RCC 7860 (cell line): ENCODE measurements at regions not wholly inside any gene's neighbourhood (a gene's known extent, or its start where the extent isn't known, plus 50 kb on each side); places are given as distances from the start of the nearest gene placed in this dataset.

Source experiments
- DNase-seq: peaks from one replicate; pipeline ENCODE4 v3.0.0-alpha.2; 2015; ENCODE audit warnings: low spot score
- FAIRE-seq: peaks from 2 replicates; lab custom pipeline; 2012; peaks lifted over from hg19 to GRCh38; lab: Jason Lieb, UNC

DNA sequence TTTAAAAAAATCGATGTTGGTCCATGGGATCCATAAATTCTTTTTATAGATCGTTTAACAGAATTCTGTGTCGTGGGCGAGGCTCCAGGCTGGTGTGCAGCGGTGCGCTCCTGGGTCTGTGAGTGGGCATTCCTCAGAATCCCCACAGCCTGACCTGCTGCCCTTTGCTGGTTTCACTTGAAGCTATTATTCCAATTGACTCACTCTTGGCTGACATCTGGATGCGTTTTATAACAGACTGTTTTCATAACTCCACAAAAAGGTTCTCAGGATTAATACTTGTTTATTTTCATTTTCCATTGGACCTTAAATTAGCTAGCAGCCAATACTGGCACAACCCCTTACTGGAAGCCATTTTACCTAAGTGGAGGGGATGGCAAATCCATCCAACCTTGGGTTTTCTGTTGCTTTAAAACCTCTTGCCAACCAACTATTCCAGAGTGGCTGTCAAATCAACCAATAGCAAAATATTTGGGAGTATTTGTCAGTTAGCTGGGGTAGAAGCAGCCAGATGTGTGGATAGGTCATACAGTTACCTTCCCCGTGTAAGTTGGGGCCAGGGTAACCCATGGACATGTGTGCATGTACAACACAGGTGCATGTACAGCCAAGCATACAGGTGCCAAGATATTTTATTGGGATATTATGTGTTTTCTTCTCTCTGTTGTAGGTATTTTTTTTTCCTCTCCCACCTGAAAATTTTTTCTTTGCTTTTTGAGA lies 160.7 kb upstream of the ZNF32 start:
- FAIRE-seq: peak; percentile 86
- DNase-seq: peak; percentile 60

DNA sequence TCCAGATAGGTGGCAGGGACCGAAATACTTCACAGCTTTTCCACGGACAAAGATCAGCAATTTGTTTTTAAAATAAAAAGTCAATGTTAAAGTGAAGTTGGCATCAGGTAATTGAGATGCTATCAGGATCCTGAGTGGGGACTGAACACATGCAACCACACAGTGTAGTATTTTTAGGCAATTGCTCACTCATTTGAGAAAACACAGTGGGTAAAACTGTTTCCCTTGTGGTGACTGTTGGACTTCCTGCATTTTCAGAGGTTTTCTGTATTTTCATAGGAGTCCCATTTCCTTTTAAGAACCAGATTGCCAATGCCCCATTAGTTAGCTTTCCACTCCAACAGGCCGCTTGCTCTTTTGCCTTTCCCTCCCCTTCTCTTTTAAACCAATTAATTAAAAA lies 159.5 kb upstream of the ZNF32 start:
- no peak for FAIRE-seq
- DNase-seq: no peak

DNA sequence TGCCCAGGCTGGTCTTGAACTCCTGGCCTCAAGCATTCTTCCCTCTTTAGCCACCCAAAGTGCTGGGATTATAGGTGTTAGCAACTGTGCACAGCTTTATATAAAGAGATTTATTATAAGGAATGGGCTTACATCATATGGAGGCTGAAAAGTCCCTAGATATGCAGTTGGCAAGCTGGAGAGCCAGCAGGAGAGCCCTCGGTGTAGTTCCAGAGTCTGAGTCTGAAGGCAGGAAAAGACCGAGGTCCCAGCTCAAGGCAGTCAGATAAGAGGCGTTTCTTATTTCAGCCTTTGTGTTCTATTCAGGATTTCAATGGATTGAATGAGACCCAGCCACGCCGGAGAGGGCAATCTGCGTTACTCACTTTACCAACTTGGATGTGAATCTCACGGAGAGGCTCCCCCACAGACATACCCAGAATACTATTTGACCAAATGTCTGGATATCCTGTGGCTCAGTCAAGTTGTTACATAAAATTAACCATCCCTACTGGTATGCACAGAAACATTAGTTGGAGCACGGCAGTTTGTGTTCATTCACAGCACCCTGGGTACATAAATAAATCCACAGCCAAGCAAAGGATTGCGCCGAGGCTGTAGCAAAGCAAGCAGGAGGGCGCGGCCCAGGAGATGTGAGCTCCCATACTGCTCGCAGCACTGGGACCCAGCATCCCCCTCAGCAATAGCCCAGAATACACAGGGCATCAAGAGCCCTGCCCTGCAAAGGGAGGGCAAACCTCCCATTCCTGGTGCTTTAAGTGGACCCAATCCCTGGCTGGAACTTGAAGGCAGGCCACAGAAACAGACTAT lies 158.4 kb upstream of the ZNF32 start:
- DNase-seq: no peak
- no peak for FAIRE-seq

DNA sequence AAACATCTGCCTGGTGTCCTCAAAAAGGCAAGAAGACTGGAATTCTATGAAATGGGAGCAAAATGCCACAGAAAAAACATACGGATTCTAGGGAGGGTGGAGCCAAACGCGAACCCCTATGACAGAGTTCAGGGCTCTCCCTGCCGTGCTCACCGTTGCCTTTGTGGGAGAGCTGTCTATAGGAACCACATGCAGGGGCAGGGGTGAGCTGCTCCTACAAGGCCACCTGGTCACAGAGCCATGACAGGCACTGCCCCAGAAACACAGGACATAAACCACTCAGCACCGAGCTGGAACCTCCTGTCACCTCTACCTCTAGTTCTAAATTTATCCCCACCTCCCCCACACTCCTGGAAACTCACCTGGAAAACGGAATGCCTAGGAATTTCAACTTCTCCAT lies 155.1 kb upstream of the ZNF32 start:
- no peak for DNase-seq

DNA sequence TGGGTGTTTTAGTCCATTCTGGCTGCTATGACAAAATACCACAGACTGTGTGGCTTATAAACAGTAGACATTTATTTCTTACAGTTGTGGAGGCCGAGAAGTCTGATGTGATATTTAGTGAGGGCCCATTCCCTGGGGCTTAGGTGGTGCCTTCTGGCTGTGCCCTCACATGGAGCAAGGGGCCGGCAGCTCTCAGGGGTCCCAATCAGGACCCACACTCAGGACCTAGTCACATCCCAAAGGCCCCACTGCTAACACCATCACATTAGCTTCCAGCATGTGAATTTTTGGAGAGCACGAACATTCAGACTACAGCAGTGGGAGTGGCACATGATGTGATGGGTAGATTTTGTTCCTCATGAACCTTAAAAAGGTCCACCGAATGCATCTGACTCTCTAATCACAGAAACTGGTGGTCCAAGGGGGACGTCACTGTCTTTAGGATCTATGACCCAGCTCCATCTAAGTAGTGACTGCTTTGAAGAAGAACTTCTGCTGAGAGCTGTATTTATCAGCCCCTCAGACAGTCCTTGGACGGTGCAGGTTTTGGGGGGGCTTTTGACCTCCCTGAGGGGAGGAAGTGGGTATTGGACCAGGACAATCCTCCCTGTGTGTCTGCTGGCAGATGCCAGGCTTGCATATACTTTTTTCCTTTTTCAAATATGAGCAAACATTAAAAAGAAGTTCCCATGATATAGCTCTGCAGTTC lies 154.5 kb upstream of the ZNF32 start:
- DNase-seq: no peak
- FAIRE-seq: no peak

More for the DNA sequence above, 155.1 kb upstream of the ZNF32 start:
- FAIRE-seq: no peak

DNA sequence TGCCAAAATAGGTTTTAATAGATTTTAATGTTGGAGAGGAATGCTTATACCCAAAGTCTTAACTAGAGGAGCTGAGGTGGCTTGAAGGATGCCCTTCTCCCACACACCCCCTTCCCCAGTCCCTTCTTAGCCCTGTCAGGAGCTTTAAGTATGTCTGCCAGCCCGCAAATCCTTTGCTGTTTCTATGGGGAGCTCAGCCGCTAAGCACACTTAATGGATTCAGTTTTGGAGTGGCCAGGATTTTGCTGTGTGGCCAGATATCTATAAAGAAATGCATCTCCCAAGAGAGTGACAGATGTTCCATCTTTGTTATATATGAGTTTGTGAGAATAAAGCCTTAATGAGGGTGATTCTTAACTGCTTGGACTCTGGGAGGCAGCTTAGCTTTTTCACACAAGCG lies 152.9 kb upstream of the ZNF32 start:
- FAIRE-seq: no peak
- no peak for DNase-seq

DNA sequence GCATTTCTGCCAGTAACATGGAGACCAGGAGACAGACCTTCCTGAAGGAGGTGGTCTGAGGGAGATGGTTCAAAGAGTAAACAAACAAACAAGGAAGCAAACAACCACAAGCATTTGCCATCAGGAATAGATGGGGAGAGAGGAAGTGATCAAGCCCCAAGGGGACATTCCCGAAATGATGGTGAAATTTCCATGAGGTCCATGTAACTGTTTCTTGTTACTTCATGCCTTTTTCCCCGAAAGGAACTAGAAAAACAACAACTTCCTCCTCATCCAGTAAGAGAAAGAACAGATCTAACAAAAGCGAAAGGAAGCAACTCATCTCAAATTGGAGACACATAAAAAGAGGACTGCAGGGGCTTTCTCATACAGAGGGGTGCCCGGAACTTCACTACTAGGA lies 152.5 kb upstream of the ZNF32 start:
- DNase-seq: no peak
- FAIRE-seq: no peak

DNA sequence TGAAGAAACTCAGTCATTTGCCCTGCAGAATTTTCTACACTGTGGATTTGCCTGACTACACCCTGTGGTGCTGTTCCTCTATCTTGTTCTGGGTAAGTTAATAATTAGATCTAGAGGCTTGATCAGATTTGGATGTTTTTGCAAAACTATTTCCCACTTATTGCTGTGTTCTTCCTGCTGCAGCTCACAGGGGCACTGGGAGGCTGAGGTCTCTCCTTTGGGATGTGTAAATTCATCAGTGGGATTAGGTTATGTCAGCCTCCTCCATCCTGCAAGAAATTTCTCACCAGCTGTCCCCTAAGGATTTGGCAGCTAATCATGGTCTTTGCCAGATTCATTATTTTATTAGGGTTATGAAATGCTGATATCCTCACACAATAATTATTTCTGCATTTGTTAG lies 148.1 kb upstream of the ZNF32 start:
- DNase-seq: no peak
- FAIRE-seq: peak; percentile 60

DNA sequence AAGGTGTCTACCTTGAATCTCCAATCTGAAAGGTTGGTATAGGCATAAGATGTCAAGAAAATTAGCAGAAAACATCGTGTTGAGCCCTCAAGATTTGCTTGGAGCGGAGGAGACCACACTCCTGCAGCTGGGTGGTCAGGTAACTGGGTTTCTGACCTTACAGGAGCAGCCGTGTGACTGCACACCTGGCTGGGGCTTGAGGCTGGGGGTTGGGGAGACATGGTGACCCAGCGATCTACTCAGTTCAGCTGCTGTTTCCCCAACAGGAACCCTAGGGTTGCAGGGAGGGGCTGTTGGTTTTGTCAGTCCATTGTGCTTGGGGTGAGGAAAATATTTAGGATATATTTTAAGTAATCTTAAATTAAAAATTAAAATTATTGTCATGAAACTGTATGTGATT lies 147.0 kb upstream of the ZNF32 start:
- FAIRE-seq (no peak), DNase-seq (no peak)

DNA sequence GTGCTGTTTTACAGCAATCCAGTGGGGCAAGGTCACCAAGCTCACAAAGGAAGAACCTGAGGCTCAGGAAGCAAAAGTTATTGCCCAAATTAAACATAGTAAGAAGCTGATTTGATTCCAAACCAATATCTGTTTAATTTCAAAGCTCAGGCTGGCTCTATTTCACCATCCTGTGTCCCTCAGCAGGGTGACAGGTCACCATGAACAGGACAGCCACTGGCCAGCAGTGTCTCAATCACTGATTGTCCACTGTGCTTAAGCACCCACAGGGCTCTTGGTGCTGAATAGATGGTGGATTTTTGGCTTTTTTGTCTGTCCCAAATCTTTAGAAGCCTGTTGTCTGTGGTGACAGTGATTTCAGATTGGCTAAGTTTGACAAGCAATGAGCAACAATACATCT lies 146.4 kb upstream of the ZNF32 start:
- DNase-seq (no peak), FAIRE-seq (no peak)

DNA sequence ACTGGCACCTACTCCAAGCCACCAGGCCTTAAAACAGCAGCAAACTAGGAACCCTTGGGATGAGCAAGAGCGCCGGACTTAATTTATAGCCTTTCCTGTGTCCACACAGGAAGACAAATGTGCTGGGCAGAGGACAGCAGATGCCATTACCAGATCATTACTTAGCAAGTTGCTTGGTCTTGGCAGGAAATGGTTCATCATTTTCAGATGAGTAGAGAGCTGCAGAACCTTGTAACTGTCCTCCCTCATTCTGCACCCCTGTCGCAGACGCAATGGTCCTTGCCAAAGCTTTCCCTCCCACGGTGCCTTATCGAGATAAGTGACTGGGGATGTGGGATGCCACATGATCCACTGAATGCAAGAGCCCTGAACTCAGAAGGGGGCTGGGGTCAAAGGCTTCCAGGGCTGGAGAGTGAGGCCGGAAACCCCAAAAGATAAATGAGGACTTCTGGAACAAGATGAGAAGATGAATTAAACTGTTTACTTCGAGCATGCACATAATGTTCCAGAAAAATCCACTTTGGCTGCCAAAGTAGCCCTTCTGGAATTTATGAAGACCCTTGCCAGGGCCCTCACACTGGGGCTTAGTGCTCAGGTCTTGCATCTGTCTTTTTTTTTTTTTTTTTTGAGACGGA lies 145.6 kb upstream of the ZNF32 start:
- DNase-seq: no peak
- no peak for FAIRE-seq

DNA sequence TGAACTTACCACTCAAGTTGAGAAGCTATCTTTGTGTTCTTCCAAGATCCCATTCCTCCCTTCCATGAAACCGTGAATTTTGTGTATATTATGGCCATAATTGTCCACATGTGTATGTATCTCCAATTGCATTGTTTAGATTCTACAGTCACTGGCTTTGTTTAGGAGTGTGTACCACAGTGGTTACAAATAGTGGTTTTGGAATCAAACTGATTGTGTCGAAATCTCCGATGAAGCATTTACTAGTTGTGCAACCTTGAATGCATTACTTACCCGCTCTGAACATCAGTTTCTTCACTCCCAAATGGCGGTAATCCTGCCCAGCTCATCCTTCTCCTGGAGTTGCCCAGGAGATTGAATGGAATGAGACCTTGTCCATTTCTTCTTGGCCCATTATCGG lies 145.0 kb upstream of the ZNF32 start:
- DNase-seq (no peak), FAIRE-seq (no peak)

DNA sequence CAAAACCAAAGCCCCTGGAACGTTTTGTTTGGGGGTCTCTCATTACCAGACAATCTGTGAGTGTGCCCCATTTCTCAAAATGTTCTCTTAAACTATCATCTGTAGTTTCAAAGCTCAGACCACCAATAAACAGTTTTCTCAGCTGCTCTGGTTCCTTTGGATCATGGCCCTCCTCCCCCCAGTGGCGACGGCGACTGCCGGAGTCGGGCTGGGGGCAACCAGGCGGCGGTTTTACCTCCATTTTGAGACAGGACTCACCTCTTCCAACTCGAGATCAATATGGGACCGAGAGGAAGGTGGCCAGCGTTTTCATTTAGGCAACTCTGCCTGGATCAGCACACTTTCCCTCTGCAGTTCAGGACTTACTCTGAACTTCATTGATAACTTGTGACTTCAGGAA lies 141.5 kb upstream of the ZNF32 start:
- no peak for FAIRE-seq
- DNase-seq: no peak

DNA sequence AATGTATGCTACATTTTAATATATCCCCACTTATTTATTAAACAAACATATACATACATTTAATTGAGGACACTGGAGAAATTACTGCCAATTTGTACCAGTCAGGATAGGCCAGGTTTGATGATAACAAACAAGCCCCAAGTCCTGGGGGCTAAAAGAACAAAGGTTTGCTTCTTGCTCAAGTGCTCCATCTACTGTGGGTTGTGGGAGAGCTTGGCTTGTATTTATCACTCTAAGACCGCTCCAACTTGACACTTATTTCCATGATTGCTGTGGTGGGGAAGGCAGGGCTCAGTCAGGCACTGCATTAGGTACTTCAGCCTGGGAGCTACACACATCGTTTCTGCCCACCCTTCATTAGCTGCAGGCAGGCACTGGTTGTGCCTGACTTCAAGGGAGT lies 136.6 kb upstream of the ZNF32 start:
- no peak for DNase-seq
- no peak for FAIRE-seq

DNA sequence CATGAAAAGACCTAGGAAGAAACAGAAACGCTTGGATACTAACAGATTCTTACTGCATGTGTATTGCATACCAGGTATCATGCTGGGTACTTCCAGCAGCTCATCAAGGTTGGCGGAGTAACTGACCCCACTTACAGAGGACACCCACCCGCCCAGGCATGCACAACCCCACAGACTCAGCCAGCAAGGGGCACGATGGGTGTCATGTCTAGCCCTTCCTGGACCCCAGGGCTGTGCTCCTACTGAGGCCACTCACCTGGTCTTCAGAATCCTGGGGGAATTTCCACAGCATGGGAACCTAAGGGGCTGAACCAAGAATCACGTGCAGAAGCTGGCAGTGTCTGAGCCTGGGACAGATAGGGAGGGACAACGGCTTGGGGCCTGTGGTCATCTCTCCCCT lies 134.1 kb upstream of the ZNF32 start:
- no peak for DNase-seq
- FAIRE-seq: no peak

DNA sequence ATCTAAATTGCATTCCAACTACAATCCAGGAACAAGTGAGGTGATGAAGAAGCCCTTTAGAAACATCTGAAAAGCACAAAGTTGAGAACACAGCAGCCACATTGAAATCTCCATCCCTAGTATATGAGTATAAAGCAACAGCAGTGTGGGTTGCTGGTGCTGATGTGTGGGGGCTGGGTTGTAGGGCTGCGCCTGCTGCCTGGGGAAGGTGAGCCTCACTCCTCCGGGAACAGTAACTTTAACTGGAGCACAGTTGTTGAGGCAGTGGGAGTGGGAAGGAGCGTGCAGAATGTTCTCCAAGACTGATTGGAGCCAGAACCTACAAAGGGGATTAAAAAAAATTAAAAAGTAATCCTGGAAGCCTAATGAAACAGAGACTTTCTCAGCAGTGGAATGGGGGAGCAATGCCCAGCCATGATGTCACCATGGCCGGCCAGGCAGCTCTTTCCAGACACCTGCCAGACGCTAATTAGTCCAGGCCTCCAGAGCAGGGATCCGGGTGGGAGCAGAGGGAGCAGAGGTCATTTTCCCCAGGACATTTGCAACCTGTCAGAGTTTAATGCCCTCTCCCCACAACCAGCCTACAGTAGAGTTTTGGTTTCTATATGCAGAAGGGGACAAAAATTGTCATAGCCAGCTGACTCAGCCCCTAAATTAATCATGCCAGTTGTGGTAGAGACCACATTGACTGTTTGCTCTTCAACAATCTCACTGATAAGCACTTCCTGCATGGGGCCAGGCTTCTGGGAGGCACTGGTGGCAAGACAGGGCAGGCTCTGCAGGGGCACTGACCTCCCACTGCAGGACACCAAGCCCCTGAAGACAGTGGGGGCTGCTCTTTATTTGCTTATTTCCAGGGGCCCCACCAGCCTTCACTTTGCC lies 133.0 kb upstream of the ZNF32 start:
- DNase-seq (peak; percentile 82), FAIRE-seq (peak; percentile 78)

DNA sequence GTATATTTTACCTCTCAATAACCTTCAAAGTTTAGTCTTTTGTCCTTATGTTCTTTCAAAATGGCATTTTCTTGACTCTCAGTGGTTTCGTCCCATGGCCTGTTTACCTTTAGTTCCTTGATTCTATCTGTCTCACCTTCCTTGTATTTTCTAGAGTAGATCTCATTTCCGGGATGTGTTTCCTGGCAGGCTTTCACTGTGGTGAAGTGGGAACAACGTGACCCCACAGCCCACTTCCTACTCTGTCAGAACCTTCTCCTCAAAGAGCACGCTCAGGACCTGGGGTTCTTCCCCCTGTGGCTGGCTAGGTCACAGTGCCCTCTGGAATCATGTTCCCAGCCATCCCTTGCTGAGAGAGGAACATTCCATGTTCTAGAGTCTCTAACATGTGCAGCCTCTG lies 129.9 kb upstream of the ZNF32 start:
- FAIRE-seq (no peak), DNase-seq (no peak)

DNA sequence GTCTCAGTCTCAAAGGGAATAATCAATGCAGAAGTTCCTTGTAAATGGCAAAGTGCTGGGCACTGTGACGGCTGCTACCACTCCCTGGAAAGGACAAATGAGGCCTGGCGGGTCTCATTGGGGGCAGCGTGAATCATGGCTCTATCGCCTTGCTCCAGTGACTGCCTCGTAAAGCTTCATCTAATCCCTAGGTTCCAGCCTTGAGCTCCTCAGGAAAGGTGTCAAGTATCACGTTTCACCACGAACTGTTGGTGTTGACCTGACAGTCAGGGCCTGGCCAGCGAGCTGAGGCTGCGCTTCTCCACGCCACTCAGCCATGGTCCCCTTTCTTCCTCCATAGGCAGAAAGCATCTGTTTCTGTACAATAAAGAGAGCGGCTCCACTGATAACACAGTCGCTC lies 126.7 kb upstream of the ZNF32 start:
- no peak for FAIRE-seq
- DNase-seq: no peak

DNA sequence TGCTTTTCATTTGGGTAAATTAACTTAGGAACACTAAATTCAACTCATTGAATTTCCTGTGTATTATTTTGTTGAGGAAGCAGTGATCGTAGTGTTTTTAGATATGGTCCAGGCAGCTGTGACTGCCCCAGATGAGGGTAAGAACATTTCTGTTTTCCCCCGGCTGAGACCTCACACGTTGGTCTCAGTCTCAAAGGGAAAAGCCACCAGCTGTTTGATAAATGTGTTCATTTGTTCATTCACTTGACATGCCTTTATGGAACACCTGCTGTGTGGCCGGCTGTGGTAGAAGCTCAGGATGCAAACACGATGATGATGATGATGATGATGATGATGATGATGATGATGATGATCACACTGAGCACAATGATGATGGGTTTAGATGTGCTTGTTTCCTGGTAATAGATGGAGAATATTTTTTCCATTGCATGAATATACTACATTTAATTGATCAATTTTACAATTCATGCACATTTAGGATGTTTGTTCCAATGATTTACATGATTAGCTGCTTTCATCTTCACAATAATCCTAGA lies 125.6 kb upstream of the ZNF32 start:
- no peak for FAIRE-seq
- no peak for DNase-seq

DNA sequence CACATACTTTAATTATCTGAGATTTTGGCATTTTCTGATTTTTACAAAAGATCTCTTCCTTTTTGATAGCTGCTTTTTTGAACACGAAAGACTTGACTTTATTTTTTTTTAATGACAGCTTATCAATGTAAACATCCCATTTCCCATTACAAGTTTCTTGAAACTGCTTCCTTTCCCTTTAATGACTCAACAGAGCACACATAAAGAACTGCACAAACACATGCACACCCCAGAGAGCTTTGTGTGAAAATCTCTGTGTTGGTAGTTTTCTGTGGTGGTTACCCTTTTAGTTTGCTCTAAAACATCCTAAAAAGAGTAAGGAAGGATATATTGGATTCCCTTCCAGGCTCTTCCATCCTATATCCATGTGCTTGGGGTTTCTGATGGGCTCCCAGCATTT lies 125.1 kb upstream of the ZNF32 start:
- no peak for DNase-seq
- no peak for FAIRE-seq
